Right renal pelvis (tissue), 4 donors: ENCODE measurements at regions not wholly inside any gene's neighbourhood (a gene's known extent, or its start where the extent isn't known, plus 50 kb on each side); places are given as distances from the start of the nearest gene placed in this dataset.

ENCODE experiments used
- DNase-seq, 4 donors: peaks; one replicate each; pipeline ENCODE4 v3.0.0-alpha.2; 2013; ENCODE audit warnings: low read depth in 4 of 4, low spot score in 3 of 4, missing footprints in 1 of 4

DNA sequence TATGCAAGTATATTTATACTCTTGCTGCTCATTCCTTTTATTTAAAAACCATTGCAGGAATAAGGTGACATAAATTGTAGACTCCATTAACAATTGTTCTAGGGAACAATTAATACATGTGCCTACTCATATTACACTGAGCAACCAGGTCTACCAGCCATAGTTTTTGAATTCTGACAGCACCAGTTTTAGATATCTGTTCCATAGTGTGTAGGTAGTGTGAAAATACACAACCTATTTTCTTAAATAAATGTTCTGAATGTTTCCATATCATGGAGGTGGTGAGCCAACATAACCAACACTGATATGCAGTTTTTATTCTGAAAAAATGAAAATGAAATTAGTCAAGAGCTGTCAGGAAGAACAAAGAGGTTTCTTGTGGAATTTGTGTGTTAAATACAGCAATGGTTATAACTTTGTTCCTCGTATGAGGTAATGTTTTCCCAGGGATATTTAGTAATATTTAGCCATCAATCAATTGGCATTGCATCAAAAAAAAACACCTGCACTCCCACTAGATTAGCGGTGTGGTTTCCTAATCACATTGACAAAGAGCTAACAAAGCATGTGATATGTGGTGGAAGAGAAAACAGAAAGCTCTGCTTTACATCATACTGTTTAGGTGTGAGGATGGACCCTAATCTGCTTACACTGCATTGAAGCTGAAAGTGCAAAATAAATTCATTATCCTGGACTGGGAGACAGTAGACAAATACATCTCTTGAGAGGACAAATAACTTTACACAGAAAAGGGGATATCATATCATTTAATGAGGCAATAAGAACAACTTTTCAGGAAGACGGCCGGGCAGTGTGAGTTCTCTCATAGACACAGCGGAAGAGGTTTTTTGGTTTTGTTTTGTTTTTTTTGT, 369.5 kb upstream of the THBS1 start:
- no peak for DNase-seq

DNA sequence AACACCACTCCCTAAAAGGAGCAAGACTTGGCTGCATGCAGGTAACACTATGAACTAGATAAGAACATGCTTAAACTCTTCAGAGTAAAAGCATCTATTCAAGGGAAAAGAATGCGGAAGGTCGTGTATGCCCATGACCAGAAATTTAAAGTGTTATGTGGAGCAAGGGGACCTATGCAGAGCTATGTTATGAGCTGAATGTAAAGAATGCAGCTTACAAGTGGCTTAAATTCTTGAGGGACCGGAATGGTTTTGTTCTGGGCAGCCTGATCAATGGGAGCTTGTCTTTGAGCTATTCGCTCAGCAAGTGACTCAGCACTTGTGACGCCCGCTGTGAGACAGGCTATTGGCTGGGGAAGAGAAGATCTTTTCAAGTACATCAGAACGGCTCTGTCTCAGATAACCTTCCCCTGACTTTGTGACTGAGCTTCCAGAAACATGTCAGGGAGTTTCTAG, 367.5 kb upstream of the THBS1 start:
- no peak for DNase-seq

DNA sequence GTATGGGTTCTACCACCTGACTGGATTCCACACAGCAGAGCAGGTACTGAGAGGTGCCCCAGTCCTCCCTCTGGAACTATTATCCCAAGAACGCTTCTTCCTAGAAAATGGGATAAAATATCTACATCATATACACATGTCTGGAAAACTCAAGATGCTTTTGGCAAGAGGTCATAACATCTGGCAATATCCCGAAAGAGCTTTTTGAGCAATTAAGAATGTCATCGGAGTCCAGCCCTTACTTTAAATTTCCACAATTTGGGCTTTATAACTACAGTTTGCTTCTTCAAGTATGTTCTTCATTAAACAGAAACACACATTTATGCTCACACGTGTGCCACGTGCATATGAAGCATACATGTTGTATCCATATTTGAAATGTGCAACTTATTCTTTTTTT, 365.9 kb upstream of the THBS1 start:
- DNase-seq, result no peak

GRCh38 chr15:39216816-39217215, 364.1 kb upstream of the THBS1 start:
- no peak for DNase-seq

- no peak for DNase-seq
Measured at GRCh38 chr15:39219608-39220007, 361.3 kb upstream of the THBS1 start.

DNA sequence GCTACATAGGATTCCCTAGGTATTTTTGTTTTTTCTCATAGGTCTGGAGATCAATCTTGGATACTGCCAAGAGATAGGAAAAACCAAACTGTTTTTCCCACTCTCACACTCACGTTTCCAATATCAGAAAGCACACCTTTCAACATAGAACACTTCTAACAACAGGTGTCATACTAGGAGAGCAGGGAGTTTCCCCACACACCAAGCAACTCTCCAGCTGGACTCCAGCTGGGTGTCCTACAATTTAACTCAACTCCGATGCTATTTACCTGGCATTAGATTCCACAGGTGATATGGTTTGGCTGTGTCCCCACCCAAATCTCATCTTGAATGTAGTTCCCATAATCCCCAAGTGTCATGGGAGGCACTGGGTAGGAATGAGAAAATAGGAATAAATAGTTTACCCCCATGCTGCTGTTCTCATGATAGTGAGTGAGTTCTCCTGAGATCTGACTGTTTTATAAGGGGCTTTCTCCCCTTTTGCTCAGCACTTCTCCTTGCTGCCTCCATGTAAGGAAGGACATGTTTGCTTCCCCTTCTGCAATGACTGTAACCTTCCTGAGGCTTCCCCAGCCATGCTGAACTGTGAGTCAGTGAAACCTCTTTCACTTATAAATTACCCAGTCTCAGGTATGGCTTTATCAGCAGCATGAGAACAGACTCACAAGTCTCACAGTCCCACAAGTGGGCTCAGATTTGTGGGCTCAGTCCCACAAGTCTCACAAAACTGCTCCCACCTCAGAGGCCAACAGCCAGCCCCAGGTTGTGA, 354.5 kb upstream of the THBS1 start:
- no peak for DNase-seq

- no peak for DNase-seq
Measured at GRCh38 chr15:39227001-39227400, 353.9 kb upstream of the THBS1 start.

GRCh38 chr15:39228889-39229288, 352.0 kb upstream of the THBS1 start:
- DNase-seq, result no peak

DNA sequence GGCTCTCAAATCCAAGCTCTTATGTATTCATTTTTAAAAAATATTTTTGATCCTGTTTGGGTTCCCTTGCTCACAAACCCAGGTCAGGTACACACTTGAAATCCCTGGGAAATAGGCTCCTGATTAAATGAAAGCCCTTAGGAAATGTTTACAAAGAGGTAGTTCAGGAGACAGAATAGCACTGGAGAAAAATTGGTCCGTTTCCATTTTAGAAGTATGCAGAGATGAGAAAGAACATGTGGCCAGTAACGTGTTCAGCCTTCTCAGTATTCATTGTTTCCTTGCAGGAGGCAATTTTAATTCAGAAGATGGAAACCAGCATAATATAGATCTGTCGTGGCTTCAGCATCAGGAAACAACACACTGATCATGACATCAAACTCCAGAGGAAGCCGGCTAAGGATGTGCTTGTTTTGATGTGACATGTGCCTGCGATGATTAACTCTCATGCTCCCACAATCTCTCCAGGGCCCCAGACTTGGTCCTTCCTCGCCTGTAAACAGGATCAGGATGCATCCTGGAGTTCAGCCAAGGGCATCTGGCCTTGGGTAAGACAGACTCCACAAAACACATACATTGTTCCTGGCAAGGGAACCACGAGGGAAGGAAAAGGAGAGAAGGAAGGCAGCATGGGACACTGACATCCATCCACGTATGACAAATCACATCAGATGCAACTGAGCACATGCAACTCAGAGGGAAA, 350.5 kb upstream of the THBS1 start:
- no peak for DNase-seq

DNA sequence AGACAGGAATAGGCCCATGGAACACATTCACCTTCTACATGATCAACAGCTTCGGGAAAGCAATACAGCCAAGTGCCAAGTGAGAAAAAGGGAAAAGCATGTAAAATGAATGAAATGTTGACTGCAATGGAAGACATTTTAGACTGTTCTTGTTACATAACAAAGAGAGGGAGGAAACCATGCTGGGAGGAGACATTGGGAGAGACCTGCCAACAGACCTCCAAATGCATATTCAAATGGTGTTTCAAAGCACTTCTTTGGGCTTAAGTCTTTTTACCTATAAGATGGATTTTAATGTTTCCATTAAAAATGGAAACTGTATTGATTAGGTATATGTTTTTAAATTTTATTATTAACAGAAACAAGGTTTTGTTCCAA, 350.0 kb upstream of the THBS1 start:
- DNase-seq, result no peak

- DNase-seq, result no peak
Measured at GRCh38 chr15:39232512-39232911, 348.4 kb upstream of the THBS1 start.

DNA sequence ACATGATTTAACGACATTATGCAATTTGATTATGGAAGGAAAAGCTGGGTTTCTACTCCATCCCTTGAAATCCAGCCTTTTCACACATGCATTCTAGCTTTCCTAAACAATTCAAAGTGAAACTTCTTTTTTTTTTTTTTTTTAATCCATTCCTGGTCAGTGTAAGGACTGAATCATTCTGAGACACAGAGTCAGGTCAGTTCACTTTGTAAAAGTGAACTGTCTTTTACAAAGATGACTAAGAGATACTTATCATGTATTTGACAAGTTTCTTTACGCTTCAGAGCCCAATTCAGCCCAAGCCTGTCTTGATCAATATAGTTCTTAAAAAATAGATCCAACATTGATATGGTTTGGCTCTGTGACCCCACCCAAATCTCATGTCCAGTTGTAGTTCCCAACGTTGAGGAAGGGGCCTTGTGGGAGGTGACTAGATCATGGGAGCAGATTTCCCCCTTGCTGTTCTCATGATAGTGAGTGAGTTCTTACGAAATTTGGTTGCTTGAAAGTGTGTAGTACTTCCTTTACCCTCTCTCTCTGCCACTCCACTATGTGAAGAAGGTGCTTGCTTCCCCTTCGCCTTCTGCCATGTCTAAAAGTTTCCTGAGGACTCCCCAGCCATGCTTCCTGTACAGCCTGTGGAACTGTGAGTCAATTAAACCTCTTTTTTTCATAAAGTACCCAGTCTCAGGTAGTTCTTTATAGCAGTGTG, 345.6 kb upstream of the THBS1 start:
- no peak for DNase-seq

- no peak for DNase-seq
Measured at GRCh38 chr15:39236375-39236774, 344.5 kb upstream of the THBS1 start.

GRCh38 chr15:39238443-39238842, 342.4 kb upstream of the THBS1 start:
- no peak for DNase-seq

GRCh38 chr15:39239562-39239961, 341.3 kb upstream of the THBS1 start:
- no peak for DNase-seq

GRCh38 chr15:39242345-39242744, 338.5 kb upstream of the THBS1 start:
- DNase-seq, result no peak

GRCh38 chr15:39243396-39243795, 337.5 kb upstream of the THBS1 start:
- no peak for DNase-seq

DNA sequence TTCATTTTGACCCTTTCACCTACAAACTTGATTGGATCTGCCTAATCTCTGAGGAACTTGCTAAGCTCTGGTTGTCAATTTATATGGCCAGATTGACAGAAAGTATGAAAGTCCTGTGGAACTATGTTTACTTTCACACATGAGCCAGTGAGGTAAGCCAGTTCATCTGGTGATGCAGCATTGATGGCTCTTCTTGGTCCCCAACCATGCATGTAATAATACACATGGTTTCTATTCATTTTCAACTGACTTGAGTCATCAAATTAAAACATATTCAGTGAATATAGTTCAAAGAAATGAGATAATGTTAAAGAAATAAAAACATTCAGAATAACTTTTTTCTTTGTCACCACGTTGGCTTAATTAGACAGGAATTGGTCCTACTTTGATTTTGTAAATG, 336.1 kb upstream of the THBS1 start:
- DNase-seq, result no peak

GRCh38 chr15:39246523-39246922, 334.4 kb upstream of the THBS1 start:
- no peak for DNase-seq

- DNase-seq, result no peak
Measured at GRCh38 chr15:39247574-39247973, 333.3 kb upstream of the THBS1 start.

DNA sequence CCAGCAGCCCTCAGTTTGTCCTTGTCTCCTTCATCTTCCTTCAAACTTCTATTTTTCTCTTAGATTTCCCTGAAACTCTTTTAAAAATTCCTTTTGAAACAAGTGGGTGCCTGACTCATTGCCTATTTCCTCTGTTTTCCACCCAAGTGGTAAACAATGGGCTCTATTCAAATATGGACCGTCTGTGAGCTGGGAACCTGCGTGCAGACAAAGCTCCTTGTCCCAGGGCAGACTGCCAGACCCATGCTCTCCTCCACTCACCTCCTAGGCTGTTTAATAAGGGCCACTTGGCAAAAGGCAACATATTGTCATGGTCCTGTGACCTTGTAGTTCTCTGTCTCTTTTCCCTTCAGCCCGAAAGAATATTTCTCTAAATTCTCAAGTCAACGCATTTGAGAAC, 332.7 kb upstream of the THBS1 start:
- DNase-seq, result no peak
